GM19452 (cell line): ENCODE measurements at regions not wholly inside any gene's neighbourhood (a gene's known extent, or its start where the extent isn't known, plus 50 kb on each side); places are given as distances from the start of the nearest gene placed in this dataset.
"Not testable (repeated sequence)": the region's sequence is repeated elsewhere in the genome, so short reads cannot be mapped to it uniquely, and the experiment has no call there.

Experiments used
- ATAC-seq: cut with Tn5 transposase; IDR thresholded peaks from one replicate; pipeline ENCODE4 v1.9.1; 2021; ENCODE audit not compliant: unreplicated experiment

GRCh38 chr10:33666686-33667480 lies 332.4 kb upstream of the NRP1 start:
- ATAC-seq: no peak

GRCh38 chr10:33665501-33665900 lies 331.0 kb upstream of the NRP1 start:
- ATAC-seq: no peak

- no peak for ATAC-seq
Measured at GRCh38 chr10:33664070-33664469, 329.6 kb upstream of the NRP1 start.

GRCh38 chr10:33661580-33662336 lies 327.3 kb upstream of the NRP1 start:
- no peak for ATAC-seq

GRCh38 chr10:33660329-33660728 lies 325.9 kb upstream of the NRP1 start:
- ATAC-seq: no peak

GRCh38 chr10:33657913-33658312 lies 323.4 kb upstream of the NRP1 start:
- ATAC-seq: no peak

- ATAC-seq: no peak
Measured at GRCh38 chr10:33657154-33657908, 322.9 kb upstream of the NRP1 start.

- ATAC-seq: no peak
Measured at GRCh38 chr10:33655921-33656320, 321.5 kb upstream of the NRP1 start.

GRCh38 chr10:33655165-33655815 lies 320.8 kb upstream of the NRP1 start:
- ATAC-seq: no peak

- ATAC-seq: no peak
Measured at GRCh38 chr10:33653584-33654367, 319.3 kb upstream of the NRP1 start.

GRCh38 chr10:33652870-33653269 lies 318.4 kb upstream of the NRP1 start:
- ATAC-seq: no peak

GRCh38 chr10:33650131-33650530 lies 315.7 kb upstream of the NRP1 start:
- ATAC-seq: not testable (repeated sequence)

- no peak for ATAC-seq
Measured at GRCh38 chr10:33643042-33643441, 308.6 kb upstream of the NRP1 start.

GRCh38 chr10:33638891-33639290 lies 304.4 kb upstream of the NRP1 start:
- no peak for ATAC-seq

GRCh38 chr10:33638374-33638773 lies 303.9 kb upstream of the NRP1 start:
- ATAC-seq: no peak

GRCh38 chr10:33635967-33636515 lies 301.6 kb upstream of the NRP1 start:
- no peak for ATAC-seq

- no peak for ATAC-seq
Measured at GRCh38 chr10:33632432-33632831, 298.0 kb upstream of the NRP1 start.

- no peak for ATAC-seq
Measured at GRCh38 chr10:33631991-33632390, 297.5 kb upstream of the NRP1 start.

GRCh38 chr10:33630761-33631160 lies 296.3 kb upstream of the NRP1 start:
- no peak for ATAC-seq

GRCh38 chr10:33627611-33628010 lies 293.1 kb upstream of the NRP1 start:
- ATAC-seq: no peak
